Right atrium auricular region (tissue), 2 donors: ENCODE measurements at regions not wholly inside any gene's neighbourhood (a gene's known extent, or its start where the extent isn't known, plus 50 kb on each side); places are given as distances from the start of the nearest gene placed in this dataset.

ENCODE experiments used
- DNase-seq: peaks from one replicate; pipeline ENCODE4 v3.0.0-alpha.2; 2019; ENCODE audit warnings: low spot score
- H3K27ac ChIP-seq, 2 donors: fragments of 200-600 bp; sonication (generic); 1 replicate in 1 of 2; 2 replicates in 1 of 2; pipeline ENCODE4 v1.5.1; 2016 to 2019
- H3K27me3 ChIP-seq, 2 donors: fragments of 200-600 bp; sonication (generic); one replicate each; pipeline versions ENCODE4 v1.5.1 to v1.6.0; 2017 to 2019
- H3K36me3 ChIP-seq: fragments of 200-600 bp; sonication (generic); one replicate; pipeline ENCODE4 v1.5.1; 2016
- H3K4me1 ChIP-seq, 2 donors: fragments of 200-600 bp; sonication (generic); one replicate each; pipeline versions ENCODE4 v1.5.1 to v1.6.0; 2017 to 2019
- H3K4me3 ChIP-seq, 2 donors: fragments of 200-600 bp; sonication (generic); 1 replicate in 1 of 2; 2 replicates in 1 of 2; pipeline ENCODE4 v1.5.1; 2017 to 2019; ENCODE audit warnings: mild to moderate bottlenecking in 1 of 2, moderate library complexity in 1 of 2
- H3K9me3 ChIP-seq, 2 donors: fragments of 200-600 bp; sonication (generic); one replicate each; pipeline ENCODE4 v1.5.1; 2019
- TF ChIP-seq, protein P1 (sequence below), 2 donors: fragments of 200-600 bp; sonication (generic); IDR thresholded peaks; one replicate each; pipeline ENCODE4 v1.5.1; 2019; ENCODE audit warnings: antibody characterized with exemption in 2 of 2

DNA sequence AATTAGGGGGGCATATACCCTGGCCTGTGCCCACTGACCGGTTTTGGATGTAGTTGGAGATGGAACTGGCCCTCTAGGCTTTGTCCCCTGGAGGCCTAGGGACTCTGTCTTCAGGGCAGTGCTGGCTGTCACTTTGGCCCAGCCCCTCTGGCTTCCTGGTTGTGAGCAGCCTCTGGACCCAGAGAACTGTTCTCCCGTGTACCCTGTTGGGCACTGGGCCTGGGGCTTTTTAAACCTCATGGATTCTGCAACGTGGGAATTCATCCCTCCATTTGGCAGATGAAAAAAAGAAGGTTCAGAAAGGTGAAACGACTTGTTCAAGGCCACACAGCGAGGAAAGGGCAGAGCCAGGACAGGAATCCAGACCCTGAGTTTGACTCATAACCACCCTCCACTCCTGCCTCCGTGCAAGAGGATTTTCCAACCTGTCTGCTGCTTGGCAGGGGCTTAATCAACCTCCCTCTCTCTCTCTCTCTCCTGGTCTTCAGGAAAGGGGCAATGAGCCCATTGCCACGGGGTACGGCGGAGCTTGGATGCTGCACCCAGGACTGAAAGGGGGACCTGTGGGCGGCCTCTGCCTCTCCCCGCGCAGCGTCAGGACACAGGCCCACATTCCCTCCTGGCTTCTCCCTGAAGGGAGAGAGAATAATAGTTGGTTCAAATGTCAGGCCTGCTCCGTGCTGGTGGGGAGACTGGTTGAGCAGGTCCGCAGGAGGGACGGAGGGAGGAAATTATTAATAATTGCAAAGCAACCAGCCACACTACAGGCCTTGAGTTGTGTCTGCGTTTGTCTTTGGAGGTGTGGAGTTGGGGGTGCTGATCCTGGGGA lies 56.0 kb downstream of the CEBPB start:
- H3K9me3 ChIP-seq: no peaks in the 10 kb centered on the region
- H3K4me3 ChIP-seq: no peak overlapping the region
- H3K4me1 ChIP-seq: no peaks in the 10 kb centered on the region
- H3K27me3 ChIP-seq: no peaks in the 10 kb centered on the region
- TF ChIP-seq, protein P1, sequence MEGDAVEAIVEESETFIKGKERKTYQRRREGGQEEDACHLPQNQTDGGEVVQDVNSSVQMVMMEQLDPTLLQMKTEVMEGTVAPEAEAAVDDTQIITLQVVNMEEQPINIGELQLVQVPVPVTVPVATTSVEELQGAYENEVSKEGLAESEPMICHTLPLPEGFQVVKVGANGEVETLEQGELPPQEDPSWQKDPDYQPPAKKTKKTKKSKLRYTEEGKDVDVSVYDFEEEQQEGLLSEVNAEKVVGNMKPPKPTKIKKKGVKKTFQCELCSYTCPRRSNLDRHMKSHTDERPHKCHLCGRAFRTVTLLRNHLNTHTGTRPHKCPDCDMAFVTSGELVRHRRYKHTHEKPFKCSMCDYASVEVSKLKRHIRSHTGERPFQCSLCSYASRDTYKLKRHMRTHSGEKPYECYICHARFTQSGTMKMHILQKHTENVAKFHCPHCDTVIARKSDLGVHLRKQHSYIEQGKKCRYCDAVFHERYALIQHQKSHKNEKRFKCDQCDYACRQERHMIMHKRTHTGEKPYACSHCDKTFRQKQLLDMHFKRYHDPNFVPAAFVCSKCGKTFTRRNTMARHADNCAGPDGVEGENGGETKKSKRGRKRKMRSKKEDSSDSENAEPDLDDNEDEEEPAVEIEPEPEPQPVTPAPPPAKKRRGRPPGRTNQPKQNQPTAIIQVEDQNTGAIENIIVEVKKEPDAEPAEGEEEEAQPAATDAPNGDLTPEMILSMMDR (IDR thresholded peaks at IDR 0.05): no peak
- no peak for DNase-seq
- no peak overlapping the region for H3K27ac ChIP-seq
- H3K36me3 ChIP-seq: no peaks in the 10 kb centered on the region

DNA sequence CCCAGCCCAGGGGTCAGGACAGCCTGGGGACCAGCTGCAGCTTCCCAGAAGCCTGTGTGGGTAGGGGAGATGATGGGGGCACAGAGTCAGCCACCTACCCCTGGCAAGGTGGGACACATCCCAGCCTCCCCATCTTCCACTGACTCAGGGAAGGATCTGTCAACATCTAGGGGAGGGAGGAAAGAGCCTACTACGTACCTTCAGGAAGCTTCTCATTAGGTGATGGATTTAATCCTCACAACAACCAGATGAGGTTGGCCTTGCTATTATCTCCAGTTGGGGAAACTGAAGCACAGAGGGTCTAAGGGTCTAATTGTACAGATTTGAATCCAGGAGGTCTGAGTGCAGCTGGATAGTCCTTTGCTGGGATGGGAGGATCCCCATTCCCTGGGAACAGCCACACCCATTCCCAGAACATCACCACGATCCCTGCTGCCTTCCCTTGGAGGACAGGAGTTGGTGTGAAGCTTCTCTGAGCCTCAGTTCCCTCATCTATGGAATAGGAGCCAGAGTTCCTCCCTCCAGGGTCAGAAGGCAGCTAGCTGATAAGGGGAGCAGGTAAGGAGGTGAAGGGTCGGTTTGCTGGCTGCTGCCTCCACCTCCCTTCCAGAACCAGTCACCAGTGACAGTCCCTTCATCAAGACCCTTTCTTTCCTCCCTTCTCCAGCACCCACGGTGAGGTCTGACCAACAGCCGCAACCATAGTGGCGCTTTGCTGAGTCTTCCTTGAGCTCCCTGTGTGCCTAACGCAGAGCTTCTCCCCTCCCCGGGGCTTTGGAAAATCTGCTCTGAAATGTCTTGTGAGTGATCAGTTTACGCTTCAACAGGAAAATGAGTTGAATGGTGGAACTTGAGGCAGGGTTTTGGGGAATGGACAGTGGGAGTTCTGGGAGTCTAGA lies 56.8 kb downstream of the CEBPB start:
- Histone ChIP-seq H3K4me3 (no peak overlapping the region), H3K36me3 (no peaks in the 10 kb centered on the region), H3K4me1 (no peaks in the 10 kb centered on the region), H3K27me3 (no peaks in the 10 kb centered on the region), H3K9me3 (no peaks in the 10 kb centered on the region), H3K27ac (no peak overlapping the region)
- TF ChIP-seq, protein P1 (IDR thresholded peaks at IDR 0.05): no peak
- DNase-seq: no peak

GRCh38 chr20:50248104-50248641 lies 57.5 kb downstream of the CEBPB start:
- no peak for DNase-seq
- Histone ChIP-seq H3K27ac (no peak overlapping the region), H3K4me3 (no peak overlapping the region), H3K27me3 (no peaks in the 10 kb centered on the region), H3K4me1 (no peaks in the 10 kb centered on the region), H3K36me3 (no peaks in the 10 kb centered on the region), H3K9me3 (no peaks in the 10 kb centered on the region)
- TF ChIP-seq, protein P1 (IDR thresholded peaks at IDR 0.05): no peak

GRCh38 chr20:50249447-50250388 lies 59.1 kb downstream of the CEBPB start:
- TF ChIP-seq, protein P1 (IDR thresholded peaks at IDR 0.05): no peak
- H3K4me1 ChIP-seq: no peaks in the 10 kb centered on the region
- no peaks in the 10 kb centered on the region for H3K36me3 ChIP-seq
- no peaks in the 10 kb centered on the region for H3K27me3 ChIP-seq
- H3K9me3 ChIP-seq: no peaks in the 10 kb centered on the region
- H3K27ac ChIP-seq: no peak overlapping the region
- DNase-seq: no peak
- no peak overlapping the region for H3K4me3 ChIP-seq
